ENCODE measurements at regions not wholly inside any gene's neighbourhood (a gene's known extent, or its start where the extent isn't known, plus 50 kb on each side); places are given as distances from the start of the nearest gene placed in this dataset.

DNA sequence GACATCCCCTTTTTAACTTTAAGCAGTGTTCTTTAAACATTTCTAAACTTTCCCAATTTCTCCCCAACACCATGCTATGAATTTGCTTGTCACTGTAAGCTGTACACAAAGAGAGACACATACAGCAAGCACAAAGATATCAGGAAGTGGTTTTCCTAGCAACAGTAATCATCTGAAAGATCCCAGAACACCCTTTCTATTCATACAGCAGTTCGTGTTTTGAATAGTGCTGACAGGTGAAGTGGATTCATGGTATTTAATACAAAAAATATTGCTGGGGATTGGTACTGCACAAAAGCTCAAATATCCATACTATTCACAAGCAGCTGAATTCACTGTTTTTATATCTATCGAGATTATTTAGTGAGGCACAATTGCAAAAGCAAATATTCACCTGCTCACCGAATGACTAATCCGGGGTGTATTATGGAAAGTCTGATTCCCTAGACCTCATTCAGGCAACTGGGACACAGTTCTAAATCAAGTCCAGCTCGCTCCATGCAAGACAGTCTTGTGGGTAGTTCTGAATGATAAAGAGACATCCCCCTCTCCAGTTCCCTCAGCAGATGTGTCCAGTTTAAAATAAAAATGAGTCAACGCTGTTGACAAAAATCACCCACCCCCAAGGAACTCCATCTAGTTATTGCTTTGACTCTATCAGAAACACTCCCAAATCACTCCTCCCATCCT, 107.1 kb upstream of the TSHZ2 start:
- DNase-seq (ENCODE audit: low read depth in 2 of 2, low spot score in 1 of 2), result no peak

DNA sequence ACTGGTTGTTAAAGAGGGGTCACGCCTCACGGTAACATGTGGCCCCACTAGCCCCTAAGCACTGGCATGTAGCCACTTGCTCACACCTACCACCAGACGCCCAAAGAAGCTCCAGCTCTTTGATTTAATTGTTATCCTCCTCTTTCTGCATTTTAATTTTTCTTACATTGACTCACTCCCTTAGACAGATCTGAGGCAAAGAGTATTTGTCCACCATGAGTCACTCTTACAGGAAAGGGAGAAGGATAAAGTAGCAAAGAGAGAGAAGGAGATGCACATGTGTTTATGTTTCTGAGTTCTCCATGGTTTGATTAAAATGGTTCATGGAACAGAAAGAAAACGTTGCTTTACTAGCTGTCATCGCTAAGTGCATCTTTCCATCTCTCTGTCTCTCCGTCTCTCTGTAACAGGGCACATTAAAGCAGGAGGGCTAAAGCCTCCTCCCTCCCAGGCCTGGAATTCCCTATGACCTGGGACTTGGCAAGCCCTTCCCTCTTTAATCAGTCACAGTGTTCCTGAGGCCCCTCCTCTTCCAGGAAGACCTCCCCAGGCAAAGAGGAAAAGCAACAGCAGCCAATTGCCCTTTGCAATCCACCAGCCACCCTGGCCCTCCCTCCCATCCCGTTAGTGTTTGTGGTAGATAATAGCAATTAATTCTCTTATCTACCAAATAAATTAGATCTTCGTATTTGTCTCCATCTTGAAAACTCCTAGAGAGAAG, 112.8 kb upstream of the TSHZ2 start:
- no peak for DNase-seq (ENCODE audit: low read depth in 2 of 2, low spot score in 1 of 2)

DNA sequence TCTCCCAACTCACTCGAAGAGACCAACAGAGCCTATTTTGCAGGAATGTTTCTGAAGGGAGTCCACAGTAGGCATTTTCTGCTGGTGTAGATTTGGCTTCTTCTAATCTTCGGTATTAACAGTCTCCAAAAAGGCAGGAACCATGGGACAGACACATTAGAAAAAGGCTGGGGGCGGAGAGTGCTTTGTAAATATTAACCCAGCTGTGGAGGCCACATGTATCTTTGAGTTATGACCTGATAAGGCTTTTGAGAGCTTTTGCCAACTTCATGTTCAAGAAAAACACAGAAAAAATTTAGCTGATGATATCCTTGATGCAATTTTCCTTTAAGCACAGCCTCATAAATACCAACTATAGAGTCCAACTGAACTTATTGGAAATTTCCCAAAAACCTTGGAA, 119.4 kb upstream of the TSHZ2 start:
- no peak for DNase-seq (ENCODE audit: low read depth in 2 of 2, low spot score in 1 of 2)

DNA sequence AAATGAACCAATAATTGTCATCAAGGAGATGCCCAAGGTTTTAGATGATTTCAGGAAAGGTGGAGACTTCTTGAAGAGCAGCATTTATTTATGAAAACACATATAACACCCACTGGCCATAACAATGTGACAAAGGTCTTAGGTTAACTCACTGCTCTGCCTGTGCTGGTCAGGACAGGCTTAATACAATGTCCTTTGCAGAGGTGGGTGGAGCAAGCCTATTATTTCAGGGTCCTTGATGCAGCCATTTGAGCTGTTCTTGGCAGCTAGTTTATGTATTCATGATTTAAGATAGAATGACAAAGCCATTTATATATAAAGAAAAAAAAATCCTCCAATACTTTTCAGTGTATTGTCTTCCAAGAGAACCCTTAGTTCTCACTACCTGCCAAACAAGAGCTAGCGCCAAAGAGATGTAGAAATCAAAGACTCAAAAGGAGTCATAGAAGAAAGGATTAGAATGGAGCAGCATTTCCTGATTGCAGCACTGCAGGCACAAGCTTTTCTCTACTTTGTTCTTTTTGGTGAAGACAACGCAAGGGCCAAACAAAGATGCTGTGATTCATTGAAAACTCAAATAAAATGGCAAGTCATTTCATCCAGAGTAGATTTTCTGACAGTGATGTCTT, 124.3 kb upstream of the TSHZ2 start:
- no peak for DNase-seq (ENCODE audit: low read depth in 2 of 2, low spot score in 1 of 2)

DNA sequence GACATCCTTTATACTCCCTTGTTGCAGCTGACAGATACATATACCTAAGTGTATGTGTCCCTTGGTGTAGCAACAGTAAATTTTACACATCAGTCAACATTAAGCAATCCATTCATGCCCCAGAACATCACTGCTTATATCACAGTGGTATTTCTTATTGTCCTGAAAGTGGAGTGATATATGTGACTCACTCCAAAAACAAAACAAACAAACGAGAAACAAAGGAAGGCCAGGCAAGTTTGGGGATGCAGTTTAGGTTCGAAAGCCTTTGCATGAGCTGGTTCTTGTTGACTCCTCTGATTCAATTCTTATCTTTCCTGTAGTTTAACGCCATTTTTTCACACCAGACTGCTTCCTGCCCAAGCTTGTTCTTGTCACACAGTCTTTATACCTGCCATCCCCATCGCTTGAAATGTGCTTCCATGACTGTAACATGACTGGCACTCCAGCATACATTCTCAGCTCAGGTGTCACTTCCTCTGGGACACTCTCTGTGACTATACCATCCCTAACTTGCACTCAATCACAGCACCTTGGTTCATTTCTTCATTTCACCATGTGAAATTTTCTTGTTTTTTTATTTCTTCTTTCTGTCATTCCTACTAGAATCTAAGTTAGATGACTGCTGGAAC, 125.0 kb upstream of the TSHZ2 start:
- DNase-seq (ENCODE audit: low read depth in 2 of 2, low spot score in 1 of 2), result no peak

DNA sequence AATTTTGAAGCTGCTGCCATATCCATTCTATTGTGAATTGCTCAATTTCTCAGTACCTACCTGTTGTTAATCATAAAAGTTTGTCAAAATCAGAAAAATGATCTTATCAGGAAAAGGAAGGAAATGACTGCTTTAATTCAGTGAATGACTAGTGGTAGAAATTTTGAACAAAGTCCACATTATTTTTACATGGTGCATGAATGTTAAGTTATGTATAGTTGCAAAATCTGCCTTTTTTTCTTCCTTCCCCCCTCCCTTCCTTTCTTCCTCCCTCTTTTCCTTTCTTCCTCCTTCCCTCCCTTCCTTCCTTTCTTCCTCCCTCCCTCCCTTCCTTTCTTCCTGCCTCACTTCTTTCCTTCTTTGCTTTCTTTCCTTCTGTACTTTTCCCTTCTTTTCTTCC, 127.1 kb upstream of the TSHZ2 start:
- no peak for DNase-seq (ENCODE audit: low read depth in 2 of 2, low spot score in 1 of 2)

DNA sequence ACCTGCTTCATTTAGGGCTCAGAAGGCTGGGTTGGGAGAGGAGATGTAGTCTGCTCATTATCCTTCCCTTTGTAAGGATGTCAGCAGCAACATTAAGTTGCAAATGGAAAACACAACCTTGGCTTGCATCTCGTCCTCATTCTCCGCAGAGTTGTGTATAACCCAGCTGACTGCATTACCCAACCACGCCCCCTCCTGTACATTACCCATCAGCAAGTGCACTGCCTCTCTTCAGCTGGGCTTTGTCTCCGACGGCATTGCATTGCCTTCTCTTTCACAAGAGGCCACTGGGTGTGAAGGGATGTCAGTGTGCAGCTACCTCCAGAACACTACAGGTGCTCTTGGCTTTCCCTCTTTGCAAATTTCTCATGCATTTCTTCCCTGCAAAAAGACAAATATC, 128.7 kb upstream of the TSHZ2 start:
- no peak for DNase-seq (ENCODE audit: low read depth in 2 of 2, low spot score in 1 of 2)

DNA sequence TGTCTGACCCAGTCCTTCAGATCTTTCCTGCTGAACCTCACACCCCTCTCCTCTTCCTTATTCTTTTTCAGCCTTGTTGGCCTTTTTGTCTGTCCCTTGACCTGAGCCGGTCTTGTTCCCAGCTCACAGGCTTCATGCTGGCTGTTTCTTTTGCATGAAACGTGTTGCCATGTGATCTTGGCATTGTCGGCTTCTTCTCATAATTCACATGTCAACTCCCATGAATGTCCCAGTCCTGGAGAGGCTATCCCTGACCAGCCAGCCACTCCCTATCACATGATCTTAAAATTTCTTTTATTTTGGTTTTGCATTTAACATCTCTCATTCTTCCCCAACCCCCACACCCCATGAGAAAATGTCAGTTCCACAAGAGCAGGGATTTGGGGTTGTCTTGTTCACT, 131.2 kb upstream of the TSHZ2 start:
- DNase-seq (ENCODE audit: low read depth in 2 of 2, low spot score in 1 of 2), result no peak

DNA sequence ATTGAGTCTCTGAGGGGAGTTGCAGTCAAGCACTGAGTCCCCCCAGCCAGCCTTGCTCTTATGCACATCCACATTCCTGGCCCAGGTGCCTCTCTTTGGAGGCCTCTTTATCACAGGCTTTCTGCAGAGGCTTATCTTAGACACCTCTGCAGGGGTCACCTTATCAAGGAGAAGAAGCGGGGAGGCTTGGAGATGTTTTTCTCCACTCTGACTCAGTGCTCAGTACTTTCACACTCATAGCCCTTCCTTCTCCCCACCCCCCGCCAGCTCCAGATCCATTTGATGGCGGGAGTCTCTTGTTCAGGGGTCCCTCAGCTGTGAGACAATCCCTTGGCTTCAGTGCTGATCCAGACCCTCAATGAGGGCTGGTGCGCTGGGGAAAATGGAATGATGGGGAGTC, 132.1 kb upstream of the TSHZ2 start:
- no peak for DNase-seq (ENCODE audit: low read depth in 2 of 2, low spot score in 1 of 2)

DNA sequence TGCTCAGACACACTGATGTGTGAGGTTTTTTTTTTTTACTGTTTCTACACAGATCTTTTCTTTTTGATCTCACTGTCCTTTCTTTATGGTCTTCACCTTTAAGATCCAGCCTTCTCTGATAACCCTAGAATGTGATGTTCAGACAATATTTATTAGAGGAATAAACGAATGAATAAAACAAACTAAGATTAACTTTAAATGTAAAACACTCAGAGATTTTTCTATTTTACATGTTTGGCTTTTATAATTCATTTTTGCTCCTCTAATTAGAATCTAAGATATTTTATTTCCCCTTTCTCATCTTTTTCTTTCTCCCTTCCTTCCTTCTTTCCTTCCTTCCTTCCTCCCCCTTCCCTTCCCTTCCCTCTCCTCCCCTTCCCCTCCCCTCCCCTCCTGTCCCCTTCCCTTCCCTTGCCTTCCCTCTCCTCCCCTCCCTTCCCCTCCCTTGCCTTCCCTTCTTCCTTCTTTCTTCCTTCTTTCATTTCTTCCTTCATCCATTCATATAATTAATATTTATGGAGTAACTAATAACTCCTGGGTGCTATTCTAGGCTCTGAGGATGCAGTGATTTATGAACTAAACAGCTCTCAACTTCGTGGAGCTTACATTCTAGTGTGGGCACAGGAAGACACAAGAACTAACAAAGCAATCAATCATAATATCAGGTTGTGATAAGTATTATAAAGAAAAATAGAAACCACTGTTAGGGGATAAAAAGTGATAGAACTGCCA, 133.5 kb upstream of the TSHZ2 start:
- no peak for DNase-seq (ENCODE audit: low read depth in 2 of 2, low spot score in 1 of 2)

DNA sequence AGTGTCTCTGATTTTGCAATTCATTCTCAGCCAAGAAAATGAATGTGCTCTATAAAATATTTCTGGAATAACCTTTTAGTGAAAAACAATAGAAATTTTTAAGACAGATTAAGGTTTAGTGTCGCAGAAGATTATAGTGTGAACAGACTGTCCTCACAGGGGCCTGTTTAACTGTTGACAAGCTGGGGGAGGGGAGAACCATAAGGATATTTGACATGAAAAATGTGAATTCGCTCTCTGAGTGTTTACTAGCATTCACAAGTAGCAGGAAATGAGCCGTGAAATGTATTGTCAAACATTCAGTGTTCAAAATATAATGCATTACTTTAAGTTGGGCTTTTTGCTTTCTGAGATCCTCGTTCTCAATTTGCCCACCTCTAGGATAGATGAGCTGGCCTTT, 134.8 kb upstream of the TSHZ2 start:
- no peak for DNase-seq (ENCODE audit: low read depth in 2 of 2, low spot score in 1 of 2)

DNA sequence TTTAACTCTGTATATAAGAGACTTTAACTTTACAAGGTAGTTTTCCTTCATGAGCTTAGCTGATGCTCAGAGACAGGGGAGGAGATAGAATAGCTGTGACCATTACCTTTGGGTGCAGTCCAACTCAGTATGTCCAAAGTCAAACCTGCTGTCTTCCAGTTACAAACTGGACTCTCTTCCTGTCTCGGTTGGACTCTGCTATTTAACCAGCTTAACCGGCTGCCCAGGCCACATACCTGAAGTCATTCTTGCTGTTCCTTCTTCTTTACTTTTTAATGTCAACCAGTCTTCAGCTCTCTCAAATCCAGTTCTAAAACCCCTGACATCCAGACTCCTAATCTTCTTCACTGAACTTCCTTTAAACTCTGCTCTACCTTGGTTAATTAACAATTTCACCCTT, 138.3 kb upstream of the TSHZ2 start:
- DNase-seq (ENCODE audit: low read depth in 2 of 2, low spot score in 1 of 2), result no peak

DNA sequence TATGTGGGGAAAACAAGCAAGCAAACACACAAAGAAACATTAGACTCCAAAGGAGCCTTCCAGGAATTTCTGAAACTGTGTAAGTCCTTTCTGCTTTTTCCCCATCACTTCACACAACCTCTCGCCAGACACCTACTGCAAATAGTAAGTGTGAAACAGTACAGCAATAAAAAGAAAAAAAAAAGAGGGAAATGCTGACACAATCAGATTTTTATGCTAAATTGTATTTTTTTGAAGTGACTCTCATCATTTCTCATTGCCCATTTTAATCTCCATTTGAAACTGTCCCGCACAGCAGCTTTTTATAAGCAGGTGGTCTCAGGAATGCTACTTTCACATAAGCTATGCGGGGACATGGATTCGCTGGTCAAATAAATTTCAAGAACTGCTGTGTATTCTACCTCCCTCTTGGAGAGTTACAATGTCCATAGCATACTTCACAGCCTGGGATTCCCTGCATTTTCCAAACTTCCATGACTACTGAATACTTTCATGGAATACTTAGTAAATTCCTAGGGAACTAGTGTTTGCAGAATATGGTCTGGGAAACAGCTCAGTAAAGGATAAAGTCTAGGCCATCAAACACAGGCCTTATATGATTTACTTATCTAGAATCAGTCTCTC, 139.9 kb upstream of the TSHZ2 start:
- no peak for DNase-seq (ENCODE audit: low read depth in 2 of 2, low spot score in 1 of 2)

DNA sequence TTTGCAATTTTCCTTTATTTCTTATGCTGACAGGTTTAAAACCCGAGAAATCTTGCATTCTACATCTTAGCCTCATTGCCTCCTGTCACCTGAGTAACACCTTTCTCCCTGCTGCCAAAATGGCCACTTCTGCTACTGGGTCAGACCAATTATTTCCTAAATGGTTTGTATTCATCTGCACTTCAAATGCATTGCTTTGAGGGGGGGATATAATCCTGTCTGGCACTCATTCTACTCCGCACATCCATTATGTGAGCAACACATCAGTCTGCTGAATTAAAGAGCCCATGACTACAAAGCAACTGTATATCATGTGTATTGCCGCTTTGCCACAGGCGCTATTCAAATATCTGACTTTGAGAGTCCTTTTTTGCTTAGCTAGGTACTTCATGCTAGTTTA, 141.6 kb upstream of the TSHZ2 start:
- no peak for DNase-seq (ENCODE audit: low read depth in 2 of 2, low spot score in 1 of 2)

DNA sequence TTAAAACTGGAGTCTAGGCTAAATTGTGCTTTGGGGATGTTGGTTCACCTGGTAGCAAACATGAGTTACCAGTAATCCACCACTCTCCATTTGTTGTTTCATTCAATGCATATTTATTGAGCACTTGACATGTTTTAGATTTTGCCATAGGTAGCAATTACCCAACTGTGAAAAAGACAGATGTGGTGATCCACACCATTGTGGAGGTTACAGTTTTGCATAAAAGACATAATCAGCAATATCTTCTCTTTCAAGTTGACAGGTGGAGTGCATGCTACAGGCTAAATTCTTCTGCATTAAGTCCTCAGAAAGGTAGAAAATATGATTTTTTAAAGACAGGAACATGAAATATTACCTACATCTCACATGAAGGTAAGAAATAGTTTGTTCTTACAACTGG, 143.0 kb upstream of the TSHZ2 start:
- DNase-seq (ENCODE audit: low read depth in 2 of 2, low spot score in 1 of 2), result no peak

DNA sequence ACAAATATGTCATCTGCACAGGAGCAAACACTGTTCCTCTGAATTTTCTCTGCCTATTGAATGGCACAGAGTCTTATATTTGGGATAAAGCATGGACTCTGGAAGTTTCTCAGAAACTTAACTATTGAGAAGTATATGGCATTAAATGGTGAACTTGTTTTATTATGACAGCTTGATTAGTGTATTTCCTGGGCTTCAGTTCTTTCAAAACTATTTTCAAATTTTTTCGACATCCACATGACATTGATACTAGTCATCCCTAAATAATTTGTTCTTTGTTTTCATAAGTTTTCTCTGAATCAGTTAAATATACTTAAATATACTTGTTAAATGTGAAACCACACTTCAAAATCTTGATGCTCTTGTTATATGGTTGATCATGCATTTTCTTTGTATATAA, 144.0 kb upstream of the TSHZ2 start:
- no peak for DNase-seq (ENCODE audit: low read depth in 2 of 2, low spot score in 1 of 2)

DNA sequence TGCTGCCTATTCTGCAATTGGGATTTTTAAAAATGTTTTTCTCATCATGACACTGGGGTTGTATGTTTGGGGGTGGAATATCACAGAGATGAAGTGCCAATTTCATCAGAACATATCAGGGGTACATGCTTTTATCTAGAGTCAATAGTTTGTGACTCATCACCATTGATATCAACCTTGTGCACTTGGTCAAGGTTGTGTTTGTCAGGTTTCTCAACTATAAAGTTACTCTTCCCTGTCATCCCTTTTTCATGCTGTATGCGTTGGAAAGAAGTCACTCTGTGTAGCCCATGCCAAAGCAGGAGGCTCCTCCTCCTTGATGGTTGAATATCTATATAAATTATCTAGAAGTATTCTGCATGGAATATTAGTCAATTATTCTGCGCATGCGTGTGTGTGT, 145.4 kb upstream of the TSHZ2 start:
- no peak for DNase-seq (ENCODE audit: low read depth in 2 of 2, low spot score in 1 of 2)

DNA sequence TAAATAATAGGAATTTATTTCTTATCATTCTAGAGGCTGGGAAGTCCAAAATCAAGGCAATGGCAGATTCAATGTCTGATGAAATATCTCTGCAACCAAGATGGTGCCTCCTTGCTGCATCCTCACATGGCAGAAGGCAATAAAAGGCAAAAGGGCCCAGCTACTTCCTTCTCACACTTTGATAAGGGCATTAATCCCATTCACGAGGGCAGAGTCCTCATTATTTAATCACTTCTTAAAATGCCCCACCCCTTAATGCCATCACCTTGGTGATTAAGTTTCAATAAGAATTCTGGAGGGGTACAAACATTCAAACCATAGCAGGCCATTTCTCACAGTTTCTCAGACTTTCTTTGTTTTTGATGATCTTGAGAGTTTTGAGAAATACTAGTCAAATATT, 145.8 kb upstream of the TSHZ2 start:
- DNase-seq (ENCODE audit: low read depth in 2 of 2, low spot score in 1 of 2), result no peak

DNA sequence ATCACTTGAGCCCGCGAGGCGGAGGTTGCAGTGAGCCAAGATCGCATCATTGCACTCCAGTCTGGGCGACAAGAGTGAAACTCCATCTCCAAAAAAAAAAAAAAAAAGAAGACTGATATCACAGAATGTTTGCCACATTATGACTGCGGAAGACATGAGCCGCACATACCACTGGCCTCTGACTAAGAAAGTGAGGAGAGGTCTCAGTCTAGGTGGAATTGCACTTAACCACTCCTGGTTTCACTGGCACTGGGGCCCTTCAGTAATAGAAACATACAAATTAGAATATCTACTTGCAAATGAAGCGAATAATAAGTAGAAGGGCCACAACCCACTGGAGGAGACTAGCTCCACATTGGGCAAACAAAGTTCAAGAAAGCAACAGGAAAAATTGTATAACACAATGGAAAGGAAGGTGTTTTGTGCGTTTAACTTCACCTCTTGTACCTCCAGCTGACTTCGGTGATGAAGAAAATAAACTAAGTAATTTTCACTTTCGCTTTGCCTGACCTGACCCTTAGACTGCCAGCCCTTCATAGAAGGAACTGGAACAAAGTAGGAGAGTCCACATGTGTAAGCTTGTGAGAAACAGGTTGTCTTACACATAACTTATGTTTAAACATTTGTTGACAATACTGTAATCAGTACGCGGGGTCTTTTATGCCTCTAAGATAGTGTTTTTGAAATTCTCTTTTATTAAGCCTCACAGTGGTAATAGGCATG, 147.5 kb upstream of the TSHZ2 start:
- no peak for DNase-seq (ENCODE audit: low read depth in 2 of 2, low spot score in 1 of 2)

DNA sequence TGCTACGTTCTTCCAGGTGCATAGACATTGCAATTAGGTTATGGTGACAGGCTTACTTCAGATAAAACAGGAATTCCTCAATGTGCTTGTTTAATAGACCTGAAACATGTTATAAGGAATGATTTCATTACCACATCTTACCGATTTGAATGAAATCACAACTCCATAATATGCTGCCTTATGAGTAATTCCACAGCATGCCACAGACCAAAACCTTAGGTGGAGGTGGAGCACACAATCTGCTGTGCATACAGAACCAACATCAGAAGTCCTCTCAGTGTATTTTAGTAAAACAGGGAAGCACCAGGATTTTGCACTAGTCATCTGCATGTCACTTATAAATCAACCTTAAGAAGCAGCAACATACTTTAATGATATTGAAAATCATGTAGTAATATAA, 148.9 kb upstream of the TSHZ2 start:
- DNase-seq (ENCODE audit: low read depth in 2 of 2, low spot score in 1 of 2), result no peak
